ENCODE measurements at regions not wholly inside any gene's neighbourhood (a gene's known extent, or its start where the extent isn't known, plus 50 kb on each side); places are given as distances from the start of the nearest gene placed in this dataset.

GRCh38 chr13:103451656-103452055 lies 385.4 kb upstream of the SLC10A2 start:
- Histone ChIP-seq H3K36me3 (no peaks in the 10 kb centered on the region), H3K27ac (replicated peaks in 1 of 4) (no peak overlapping the region), H3K27me3 (no peaks in the 10 kb centered on the region), H3K9me3 (no peaks in the 10 kb centered on the region), H3K4me3 (no peak overlapping the region), H3K4me1 (no peaks in the 10 kb centered on the region)
- TF ChIP-seq CTCF (IDR thresholded peaks at IDR 0.05) (no peak), POLR2AphosphoS5 (IDR thresholded peaks at IDR 0.05) (no peak), POLR2A (IDR thresholded peaks at IDR 0.05; ENCODE audit: low read depth) (no peak), EP300 (IDR thresholded peaks at IDR 0.05) (no peak)
- 89% methylated on average over 2 of the region's 2 CpGs for WGBS
- intact Hi-C loops (cut with DNase I): no loop called here
- no peak for DNase-seq (ENCODE audit: extremely low spot score)

- no peaks in the 10 kb centered on the region for H3K36me3 ChIP-seq
- H3K27ac ChIP-seq (replicated peaks in 1 of 4): no peak overlapping the region
- intact Hi-C loops (cut with DNase I): no loop called here
- no peaks in the 10 kb centered on the region for H3K9me3 ChIP-seq
- TF ChIP-seq POLR2A (IDR thresholded peaks at IDR 0.05; ENCODE audit: low read depth) (no peak), EP300 (IDR thresholded peaks at IDR 0.05) (no peak), CTCF (IDR thresholded peaks at IDR 0.05) (no peak), POLR2AphosphoS5 (IDR thresholded peaks at IDR 0.05) (no peak)
- 88% methylated on average over 4 of the region's 4 CpGs for WGBS
- H3K4me3 ChIP-seq: no peak overlapping the region
- DNase-seq (ENCODE audit: extremely low spot score): no peak
- no peaks in the 10 kb centered on the region for H3K4me1 ChIP-seq
- no peaks in the 10 kb centered on the region for H3K27me3 ChIP-seq
These were observed 377.4 kb upstream of the SLC10A2 start for GRCh38 chr13:103443604-103444003.

- no peaks in the 10 kb centered on the region for H3K4me1 ChIP-seq
- intact Hi-C loops (cut with DNase I): no loop called here
- TF ChIP-seq CTCF (IDR thresholded peaks at IDR 0.05) (no peak), POLR2A (IDR thresholded peaks at IDR 0.05; ENCODE audit: low read depth) (no peak), EP300 (IDR thresholded peaks at IDR 0.05) (no peak), POLR2AphosphoS5 (IDR thresholded peaks at IDR 0.05) (no peak)
- H3K9me3 ChIP-seq: no peaks in the 10 kb centered on the region
- no peak overlapping the region for H3K27ac ChIP-seq (replicated peaks in 1 of 4)
- H3K36me3 ChIP-seq: no peaks in the 10 kb centered on the region
- H3K27me3 ChIP-seq: no peaks in the 10 kb centered on the region
- DNase-seq (ENCODE audit: extremely low spot score): no peak
- no peak overlapping the region for H3K4me3 ChIP-seq
- 32% methylated on average over 1 of the region's 1 CpG for WGBS
These were observed 371.4 kb upstream of the SLC10A2 start for GRCh38 chr13:103437651-103438050.

GRCh38 chr13:103436057-103436654 lies 369.9 kb upstream of the SLC10A2 start:
- Histone ChIP-seq H3K9me3 (no peaks in the 10 kb centered on the region), H3K36me3 (no peaks in the 10 kb centered on the region), H3K4me1 (no peaks in the 10 kb centered on the region), H3K27ac (replicated peaks in 1 of 4) (no peak overlapping the region), H3K4me3 (no peak overlapping the region), H3K27me3 (no peaks in the 10 kb centered on the region)
- TF ChIP-seq POLR2A (IDR thresholded peaks at IDR 0.05; ENCODE audit: low read depth) (no peak), POLR2AphosphoS5 (IDR thresholded peaks at IDR 0.05) (no peak), EP300 (IDR thresholded peaks at IDR 0.05) (no peak), CTCF (IDR thresholded peaks at IDR 0.05) (no peak)
- 67% methylated on average over 10 of the region's 10 CpGs for WGBS
- DNase-seq (ENCODE audit: extremely low spot score): no peak
- intact Hi-C loops (cut with DNase I): no loop called here

GRCh38 chr13:103431856-103432255 lies 365.6 kb upstream of the SLC10A2 start:
- Histone ChIP-seq H3K4me3 (no peak overlapping the region), H3K9me3 (no peaks in the 10 kb centered on the region), H3K27ac (replicated peaks in 1 of 4) (no peak overlapping the region), H3K36me3 (no peaks in the 10 kb centered on the region), H3K27me3 (no peaks in the 10 kb centered on the region), H3K4me1 (no peaks in the 10 kb centered on the region)
- TF ChIP-seq POLR2AphosphoS5 (IDR thresholded peaks at IDR 0.05) (no peak), EP300 (IDR thresholded peaks at IDR 0.05) (no peak), CTCF (IDR thresholded peaks at IDR 0.05) (no peak), POLR2A (IDR thresholded peaks at IDR 0.05; ENCODE audit: low read depth) (no peak)
- no peak for DNase-seq (ENCODE audit: extremely low spot score)
- WGBS: 57% methylated on average over 3 of the region's 3 CpGs
- intact Hi-C loops (cut with DNase I): no loop called here

Data from esophagus muscularis mucosa (tissue), 4 donors.